ENCODE measurements at regions not wholly inside any gene's neighbourhood (a gene's known extent, or its start where the extent isn't known, plus 50 kb on each side); places are given as distances from the start of the nearest gene placed in this dataset.

DNA sequence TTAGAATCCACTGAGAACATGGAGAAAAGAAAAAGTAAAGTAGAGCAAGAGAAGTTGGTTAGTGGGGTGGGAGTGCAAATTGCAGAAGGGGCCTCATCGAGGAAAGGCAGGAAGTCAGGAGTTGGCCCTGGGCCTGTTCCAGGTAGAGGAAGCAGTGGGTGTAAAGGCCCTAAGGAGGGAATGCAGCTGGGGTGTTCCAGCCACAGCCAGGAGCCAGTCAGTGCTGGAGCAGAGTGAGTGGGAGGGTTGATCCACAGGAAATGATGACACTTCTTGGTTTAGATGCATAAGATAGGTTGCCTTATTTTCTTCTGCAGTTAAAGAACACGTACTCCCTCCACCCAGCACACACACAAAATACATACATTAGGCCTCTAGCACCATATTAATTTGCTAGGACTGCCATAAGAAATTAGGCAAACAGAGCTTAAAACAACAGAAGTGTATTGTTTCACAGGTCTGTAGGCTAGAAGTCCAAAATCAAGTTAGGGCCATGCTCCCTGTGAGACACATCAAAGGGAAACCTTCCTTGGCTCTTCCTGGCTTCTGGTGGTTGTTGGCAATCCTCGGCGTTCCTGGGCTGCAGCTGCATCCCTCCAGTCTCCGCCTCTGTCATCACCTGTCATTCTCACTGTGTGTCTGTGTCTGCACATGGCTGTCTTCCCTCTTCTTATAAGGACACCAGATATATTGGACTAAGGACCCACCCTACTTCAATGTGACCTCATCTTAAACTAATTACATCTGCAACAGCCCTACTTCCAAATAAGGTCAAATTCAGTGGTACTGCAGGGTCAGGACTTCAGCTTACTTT lies 205.9 kb downstream of the AASDH start (continued):
- TF ChIP-seq FOSB (CRISPR knock-in tag; IDR thresholded peaks at IDR 0.05), result no peak
- no peak for TF ChIP-seq ZSCAN20 (CRISPR knock-in tag; IDR thresholded peaks at IDR 0.05)
- TF ChIP-seq NFE2L2 (conservative IDR thresholded peaks at IDR 0.05; ENCODE audit: low read length), result no peak

DNA sequence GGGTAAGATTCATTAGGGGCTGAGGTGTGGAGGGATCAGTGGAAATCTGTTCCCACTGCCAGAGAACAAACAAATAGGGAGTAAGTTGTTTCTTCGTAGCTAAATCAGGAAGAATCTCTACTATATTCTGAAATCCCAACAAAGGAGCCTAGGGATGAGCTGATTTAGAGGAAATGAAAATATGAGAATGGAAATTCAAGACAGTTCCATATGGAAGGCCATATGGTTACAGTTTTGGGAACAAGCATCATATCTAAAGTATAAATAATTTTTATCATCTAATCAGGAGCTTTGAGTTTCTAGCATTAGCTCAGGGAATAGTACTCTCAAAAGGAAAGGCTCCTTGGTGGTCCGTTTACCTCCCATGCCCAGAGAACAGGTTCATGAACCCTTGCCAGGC lies 218.2 kb downstream of the AASDH start:
- CTCF ChIA-PET, result no interaction called here
- Histone ChIP-seq H3K9me3 (no peaks in the 10 kb centered on the region), H3K4me3 (no peak overlapping the region), H3K27ac (no peak overlapping the region), H3K4me2 (no peak overlapping the region), H3K4me1 (no peaks in the 10 kb centered on the region)
- TF ChIP-seq PBX3 (IDR thresholded peaks at IDR 0.05), result no peak
- TF ChIP-seq, protein P1, sequence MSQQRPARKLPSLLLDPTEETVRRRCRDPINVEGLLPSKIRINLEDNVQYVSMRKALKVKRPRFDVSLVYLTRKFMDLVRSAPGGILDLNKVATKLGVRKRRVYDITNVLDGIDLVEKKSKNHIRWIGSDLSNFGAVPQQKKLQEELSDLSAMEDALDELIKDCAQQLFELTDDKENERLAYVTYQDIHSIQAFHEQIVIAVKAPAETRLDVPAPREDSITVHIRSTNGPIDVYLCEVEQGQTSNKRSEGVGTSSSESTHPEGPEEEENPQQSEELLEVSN (IDR thresholded peaks at IDR 0.05; ENCODE audit: borderline replicate concordance, low read depth), result no peak
- TF ChIP-seq MAZ (IDR thresholded peaks at IDR 0.05; ENCODE audit: borderline replicate concordance, low read depth, low read length), result no peak
- TF ChIP-seq HOXB5 (CRISPR knock-in tag; IDR thresholded peaks at IDR 0.05), result no peak
- no peak for TF ChIP-seq CHD4 (IDR thresholded peaks at IDR 0.05; ENCODE audit: borderline replicate concordance)
- no peak for TF ChIP-seq SMC3 (IDR thresholded peaks at IDR 0.05)
- no peak for TF ChIP-seq HEYL (CRISPR knock-in tag; IDR thresholded peaks at IDR 0.05)
- TF ChIP-seq RARB (CRISPR knock-in tag; IDR thresholded peaks at IDR 0.05), result no peak
- TF ChIP-seq MYC (IDR thresholded peaks at IDR 0.05; ENCODE audit: borderline replicate concordance, low read length), result no peak
- TF ChIP-seq TFCP2L1 (CRISPR knock-in tag; IDR thresholded peaks at IDR 0.05), result no peak
- TF ChIP-seq PHF8 (IDR thresholded peaks at IDR 0.05; ENCODE audit: borderline replicate concordance, low read depth), result no peak
- no peak for TF ChIP-seq KDM1A (IDR thresholded peaks at IDR 0.05; ENCODE audit: low read depth)
- TF ChIP-seq FOSB (CRISPR knock-in tag; IDR thresholded peaks at IDR 0.05), result no peak
- TF ChIP-seq NFE2L2 (conservative IDR thresholded peaks at IDR 0.05; ENCODE audit: low read length), result no peak
- DNase-seq (ENCODE audit: low read depth in 1 of 2, low spot score in 1 of 2) (no peak), FAIRE-seq (no peak), ATAC-seq (no peak)
- 47% methylated on average over 2 of the region's 2 CpGs for WGBS (ENCODE audit: missing lambda C conversion rate)
- POLR2A ChIA-PET, result no interaction called here

GRCh38 chr4:56164907-56165306 lies 216.2 kb downstream of the CEP135 start:
- ATAC-seq (no peak), FAIRE-seq (no peak), DNase-seq (ENCODE audit: low read depth in 1 of 2, low spot score in 1 of 2) (no peak)
- 72% methylated on average over 3 of the region's 3 CpGs for whole genome bisulfite sequencing (ENCODE audit: missing lambda C conversion rate)
- H3K9me3 ChIP-seq, result no peaks in the 10 kb centered on the region
- TF ChIP-seq CTCF (IDR thresholded peaks at IDR 0.05), result no peak
- no peak for TF ChIP-seq NFE2L2 (conservative IDR thresholded peaks at IDR 0.05; ENCODE audit: low read length)
- TF ChIP-seq KDM1A (IDR thresholded peaks at IDR 0.05; ENCODE audit: low read depth), result no peak
- no peak for TF ChIP-seq HOXB5 (CRISPR knock-in tag; IDR thresholded peaks at IDR 0.05)
- no peak for TF ChIP-seq CHD4 (IDR thresholded peaks at IDR 0.05; ENCODE audit: borderline replicate concordance)
- TF ChIP-seq ZC3H11A (IDR thresholded peaks at IDR 0.05), result no peak
- TF ChIP-seq, protein P2, sequence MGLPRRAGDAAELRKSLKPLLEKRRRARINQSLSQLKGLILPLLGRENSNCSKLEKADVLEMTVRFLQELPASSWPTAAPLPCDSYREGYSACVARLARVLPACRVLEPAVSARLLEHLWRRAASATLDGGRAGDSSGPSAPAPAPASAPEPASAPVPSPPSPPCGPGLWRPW (IDR thresholded peaks at IDR 0.05), result no peak
- TF ChIP-seq JUN (IDR thresholded peaks at IDR 0.05), result no peak
- TF ChIP-seq, protein P3, sequence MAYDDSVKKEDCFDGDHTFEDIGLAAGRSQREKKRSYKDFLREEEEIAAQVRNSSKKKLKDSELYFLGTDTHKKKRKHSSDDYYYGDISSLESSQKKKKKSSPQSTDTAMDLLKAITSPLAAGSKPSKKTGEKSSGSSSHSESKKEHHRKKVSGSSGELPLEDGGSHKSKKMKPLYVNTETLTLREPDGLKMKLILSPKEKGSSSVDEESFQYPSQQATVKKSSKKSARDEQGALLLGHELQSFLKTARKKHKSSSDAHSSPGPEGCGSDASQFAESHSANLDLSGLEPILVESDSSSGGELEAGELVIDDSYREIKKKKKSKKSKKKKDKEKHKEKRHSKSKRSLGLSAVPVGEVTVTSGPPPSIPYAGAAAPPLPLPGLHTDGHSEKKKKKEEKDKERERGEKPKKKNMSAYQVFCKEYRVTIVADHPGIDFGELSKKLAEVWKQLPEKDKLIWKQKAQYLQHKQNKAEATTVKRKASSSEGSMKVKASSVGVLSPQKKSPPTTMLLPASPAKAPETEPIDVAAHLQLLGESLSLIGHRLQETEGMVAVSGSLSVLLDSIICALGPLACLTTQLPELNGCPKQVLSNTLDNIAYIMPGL (CRISPR knock-in tag; IDR thresholded peaks at IDR 0.05; ENCODE audit: borderline replicate concordance), result no peak
- TF ChIP-seq GATA3 (IDR thresholded peaks at IDR 0.05; ENCODE audit: borderline replicate concordance), result no peak
- no peak for TF ChIP-seq RFX5 (IDR thresholded peaks at IDR 0.05)
- no peak for TF ChIP-seq NPAS2 (CRISPR knock-in tag; IDR thresholded peaks at IDR 0.05; ENCODE audit: borderline replicate concordance)
- TF ChIP-seq, protein P4, sequence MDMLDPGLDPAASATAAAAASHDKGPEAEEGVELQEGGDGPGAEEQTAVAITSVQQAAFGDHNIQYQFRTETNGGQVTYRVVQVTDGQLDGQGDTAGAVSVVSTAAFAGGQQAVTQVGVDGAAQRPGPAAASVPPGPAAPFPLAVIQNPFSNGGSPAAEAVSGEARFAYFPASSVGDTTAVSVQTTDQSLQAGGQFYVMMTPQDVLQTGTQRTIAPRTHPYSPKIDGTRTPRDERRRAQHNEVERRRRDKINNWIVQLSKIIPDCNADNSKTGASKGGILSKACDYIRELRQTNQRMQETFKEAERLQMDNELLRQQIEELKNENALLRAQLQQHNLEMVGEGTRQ (IDR thresholded peaks at IDR 0.05), result no peak
- no peak for TF ChIP-seq RAD21 (conservative IDR thresholded peaks at IDR 0.05 in 1 of 2, IDR thresholded peaks at IDR 0.05 in 1 of 2)
- no peak for TF ChIP-seq EP300 (IDR thresholded peaks at IDR 0.05)
- H3K4me1 ChIP-seq, result no peaks in the 10 kb centered on the region
- CTCF ChIA-PET, result no interaction called here
- H3K27ac ChIP-seq, result no peak overlapping the region
- POLR2A ChIA-PET, result no interaction called here
- H3K4me3 ChIP-seq, result no peak overlapping the region
- H3K4me2 ChIP-seq, result no peak overlapping the region

Measured in A549 (cell line).